A549 (cell line): ENCODE measurements at regions not wholly inside any gene's neighbourhood (a gene's known extent, or its start where the extent isn't known, plus 50 kb on each side); places are given as distances from the start of the nearest gene placed in this dataset.

Experiments used
- CEBPB ChIP-seq, 2 experiments: fragments of >200 bp in 1 of 2; sonication (Bioruptor Twin) in 1 of 2; formaldehyde crosslinking in 1 of 2; IDR thresholded peaks; 2 replicates each; pipeline ENCODE4 v1.6.1; 2012 to 2016
- ESRRA ChIP-seq: fragments of 150-350 bp; IDR thresholded peaks from 2 replicates; pipeline ENCODE4 v1.6.1; 2014; ENCODE audit warnings: mild to moderate bottlenecking, low read length, borderline replicate concordance
- HDAC2 ChIP-seq: fragments of 200-600 bp; sonication (generic); IDR thresholded peaks from 2 replicates; pipeline ENCODE4 v1.6.1; 2016
- NR3C1 ChIP-seq: fragments of >200 bp; sonication (Bioruptor Twin); formaldehyde crosslinking; IDR thresholded peaks from 3 replicates; pipeline ENCODE4 v1.6.1; 2017
- POLR2A ChIP-seq: IDR thresholded peaks from 2 replicates; pipeline ENCODE4 v1.6.1; 2012; ENCODE audit warnings: mild to moderate bottlenecking, low read length
- POLR2AphosphoS2 ChIP-seq: conservative IDR thresholded peaks from 2 replicates; pipeline ENCODE4 v1.6.1; 2012; ENCODE audit warnings: low read length, improper control_type of control experiment, inconsistent platforms
- RAD21 ChIP-seq, 2 experiments: fragments of >200 bp in 1 of 2; sonication (Bioruptor Twin) in 1 of 2; formaldehyde crosslinking in 1 of 2; IDR thresholded peaks in 1 of 2; conservative IDR thresholded peaks in 1 of 2; 2 replicates in 1 of 2; 3 replicates in 1 of 2; pipeline ENCODE4 v1.6.1; 2012 to 2018; ENCODE audit warnings: inconsistent platforms in 1 of 2
- ZC3H11A ChIP-seq: fragments of 450-650 bp; IDR thresholded peaks from 2 replicates; pipeline ENCODE4 v1.6.1; 2014; ENCODE audit warnings: antibody characterized with exemption, mild to moderate bottlenecking

- TF ChIP-seq ESRRA (no peak), POLR2AphosphoS2 (no peak), CEBPB (IDR thresholded peaks at IDR 0.05) (no peak), HDAC2 (no peak), NR3C1 (no peak), POLR2A (no peak), ZC3H11A (no peak), RAD21 (conservative IDR thresholded peaks at IDR 0.05 in 1 of 2, IDR thresholded peaks at IDR 0.05 in 1 of 2) (no peak)
Observed at GRCh38 chr5:18213666-18214065, 579.4 kb downstream of the TAF11L14 start.
